ENCODE measurements at regions not wholly inside any gene's neighbourhood (a gene's known extent, or its start where the extent isn't known, plus 50 kb on each side); places are given as distances from the start of the nearest gene placed in this dataset.

DNA sequence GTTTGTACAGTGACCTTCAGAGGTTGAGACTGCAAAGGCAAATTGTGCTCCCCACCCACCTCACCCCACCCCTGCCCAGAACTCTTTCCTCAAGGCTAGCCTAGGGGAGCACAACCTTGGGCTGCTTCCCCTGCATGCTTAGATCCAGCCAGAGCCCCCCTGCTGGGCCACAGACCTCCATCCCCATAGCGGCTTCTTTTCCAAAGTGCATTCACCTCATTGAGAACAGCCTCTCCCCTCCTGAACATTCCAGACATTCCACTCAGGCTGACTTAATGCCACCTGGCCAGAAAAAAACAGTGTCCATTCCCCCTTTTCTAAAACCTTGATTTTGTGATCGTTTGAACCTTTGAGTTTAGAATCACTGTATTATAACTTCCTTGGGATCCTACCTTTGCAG is 124.4 kb upstream of the TOPAZ1 start:
- H3K4me3 ChIP-seq (ENCODE audit: low read length) = no peak overlapping the region
- TF ChIP-seq, protein P1, sequence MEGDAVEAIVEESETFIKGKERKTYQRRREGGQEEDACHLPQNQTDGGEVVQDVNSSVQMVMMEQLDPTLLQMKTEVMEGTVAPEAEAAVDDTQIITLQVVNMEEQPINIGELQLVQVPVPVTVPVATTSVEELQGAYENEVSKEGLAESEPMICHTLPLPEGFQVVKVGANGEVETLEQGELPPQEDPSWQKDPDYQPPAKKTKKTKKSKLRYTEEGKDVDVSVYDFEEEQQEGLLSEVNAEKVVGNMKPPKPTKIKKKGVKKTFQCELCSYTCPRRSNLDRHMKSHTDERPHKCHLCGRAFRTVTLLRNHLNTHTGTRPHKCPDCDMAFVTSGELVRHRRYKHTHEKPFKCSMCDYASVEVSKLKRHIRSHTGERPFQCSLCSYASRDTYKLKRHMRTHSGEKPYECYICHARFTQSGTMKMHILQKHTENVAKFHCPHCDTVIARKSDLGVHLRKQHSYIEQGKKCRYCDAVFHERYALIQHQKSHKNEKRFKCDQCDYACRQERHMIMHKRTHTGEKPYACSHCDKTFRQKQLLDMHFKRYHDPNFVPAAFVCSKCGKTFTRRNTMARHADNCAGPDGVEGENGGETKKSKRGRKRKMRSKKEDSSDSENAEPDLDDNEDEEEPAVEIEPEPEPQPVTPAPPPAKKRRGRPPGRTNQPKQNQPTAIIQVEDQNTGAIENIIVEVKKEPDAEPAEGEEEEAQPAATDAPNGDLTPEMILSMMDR (conservative IDR thresholded peaks at IDR 0.05; ENCODE audit: low read length) = no peak
- no peak for DNase-seq (ENCODE audit: low read depth)

DNA sequence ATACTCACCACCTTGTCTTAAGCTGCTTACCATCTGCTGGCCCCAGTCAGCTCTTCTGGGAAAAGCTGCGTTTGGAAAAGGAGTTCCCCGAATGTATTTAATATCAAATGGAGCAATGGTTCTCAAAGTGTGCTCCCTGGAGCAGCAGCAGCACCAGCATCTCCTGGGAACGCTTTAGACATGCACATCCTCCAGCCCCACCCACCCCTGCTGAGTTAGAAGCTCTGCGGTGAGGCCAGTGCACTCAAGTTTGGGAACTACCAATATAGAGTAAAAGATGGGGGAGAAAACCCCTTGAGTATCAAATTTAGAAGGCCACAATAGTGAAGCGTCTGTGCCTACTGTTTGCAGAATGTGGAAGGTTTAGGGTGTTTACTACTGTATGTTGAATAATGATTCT is 124.0 kb upstream of the TOPAZ1 start:
- no peak for DNase-seq (ENCODE audit: low read depth)
- no peak overlapping the region for H3K4me3 ChIP-seq (ENCODE audit: low read length)
- TF ChIP-seq, protein P1 (conservative IDR thresholded peaks at IDR 0.05; ENCODE audit: low read length) = no peak

DNA sequence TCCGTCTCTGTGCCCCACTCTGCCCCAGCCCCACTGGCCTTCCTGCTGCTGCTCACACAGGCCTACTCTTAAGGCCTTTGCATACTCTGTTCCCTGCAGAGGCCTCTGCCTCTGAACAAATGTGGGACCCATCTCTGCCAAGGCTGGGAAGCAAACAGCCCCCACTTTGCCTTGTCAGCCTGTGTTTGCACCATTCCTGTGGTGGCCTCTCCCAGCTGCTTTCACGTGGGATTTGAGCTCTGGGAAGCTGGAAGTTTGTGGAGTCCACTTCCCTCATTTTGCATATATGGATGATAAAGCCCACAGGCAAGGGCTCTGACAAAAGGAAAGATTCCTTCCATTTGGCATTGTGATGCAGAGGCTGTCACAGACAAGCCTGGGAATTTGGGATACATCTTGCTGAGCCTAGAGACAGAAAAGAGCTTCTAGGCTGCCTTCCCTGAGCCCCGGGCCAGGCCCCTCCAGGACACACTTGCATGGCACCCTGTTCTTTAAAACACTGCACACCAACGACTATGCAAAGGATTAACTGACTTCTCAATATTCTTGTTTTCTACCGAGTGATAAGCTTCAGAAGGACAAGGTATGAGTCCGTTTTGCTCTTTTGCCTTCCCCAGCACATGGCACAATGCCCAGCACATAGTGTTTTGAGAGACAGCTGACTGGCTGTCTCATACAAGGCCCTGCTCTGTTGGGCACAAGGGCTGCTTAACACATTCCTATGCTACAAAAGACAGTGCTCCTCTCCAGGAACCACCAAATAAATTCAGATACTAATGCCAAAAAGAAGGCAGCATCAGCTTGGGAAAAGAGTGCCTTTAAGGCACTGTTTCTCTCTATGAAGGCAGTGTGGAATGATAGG is 120.7 kb upstream of the TOPAZ1 start:
- TF ChIP-seq, protein P1 (conservative IDR thresholded peaks at IDR 0.05; ENCODE audit: low read length) = no peak
- peak; percentile 16 for DNase-seq (ENCODE audit: low read depth)
- H3K4me3 ChIP-seq (ENCODE audit: low read length) = no peak overlapping the region

DNA sequence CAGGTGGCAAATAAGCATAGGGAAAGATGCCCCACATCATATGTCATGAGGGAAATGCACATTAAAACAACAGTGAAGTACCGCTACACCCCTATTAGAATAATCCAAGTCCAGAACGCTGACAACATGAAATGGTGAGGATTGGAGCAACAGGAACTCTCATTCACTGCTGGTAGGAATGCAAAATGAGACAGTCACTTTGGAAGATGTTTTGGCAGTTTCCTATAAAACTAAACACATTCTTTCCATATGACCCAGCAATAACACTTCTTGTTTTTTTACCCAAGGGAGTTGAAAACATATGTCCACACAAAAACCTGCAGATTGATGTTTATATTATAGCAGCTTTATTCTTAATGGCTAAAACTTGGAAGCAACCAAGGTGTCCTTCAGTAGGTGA is 116.4 kb upstream of the TOPAZ1 start:
- H3K4me3 ChIP-seq (ENCODE audit: low read length) = no peak overlapping the region
- TF ChIP-seq, protein P1 (conservative IDR thresholded peaks at IDR 0.05; ENCODE audit: low read length) = no peak; the same call in 1 of the 2 replicates
- DNase-seq (ENCODE audit: low read depth) = peak; percentile 43

DNA sequence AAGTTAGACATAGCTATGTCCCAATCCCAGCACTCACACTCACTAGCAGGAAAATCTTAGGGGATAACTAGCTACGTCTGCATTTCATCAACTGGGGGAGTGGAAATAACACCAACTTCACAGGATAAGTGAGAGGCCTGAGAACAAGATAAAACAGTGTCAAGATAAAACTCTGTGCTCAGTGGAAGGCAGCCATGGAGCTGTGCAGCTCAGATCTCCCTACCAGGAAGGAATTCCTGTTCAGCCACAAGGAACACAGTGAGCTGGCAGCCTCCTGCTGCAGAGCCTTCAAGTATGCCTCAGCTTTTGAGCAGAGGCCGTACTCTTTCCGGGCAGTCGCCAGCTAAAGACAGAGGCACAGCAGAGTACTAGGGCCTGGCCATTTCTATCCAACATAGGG is 115.8 kb upstream of the TOPAZ1 start:
- H3K4me3 ChIP-seq (ENCODE audit: low read length) = no peak overlapping the region
- DNase-seq (ENCODE audit: low read depth) = peak; percentile 48
- TF ChIP-seq, protein P1 (conservative IDR thresholded peaks at IDR 0.05; ENCODE audit: low read length) = no peak

DNA sequence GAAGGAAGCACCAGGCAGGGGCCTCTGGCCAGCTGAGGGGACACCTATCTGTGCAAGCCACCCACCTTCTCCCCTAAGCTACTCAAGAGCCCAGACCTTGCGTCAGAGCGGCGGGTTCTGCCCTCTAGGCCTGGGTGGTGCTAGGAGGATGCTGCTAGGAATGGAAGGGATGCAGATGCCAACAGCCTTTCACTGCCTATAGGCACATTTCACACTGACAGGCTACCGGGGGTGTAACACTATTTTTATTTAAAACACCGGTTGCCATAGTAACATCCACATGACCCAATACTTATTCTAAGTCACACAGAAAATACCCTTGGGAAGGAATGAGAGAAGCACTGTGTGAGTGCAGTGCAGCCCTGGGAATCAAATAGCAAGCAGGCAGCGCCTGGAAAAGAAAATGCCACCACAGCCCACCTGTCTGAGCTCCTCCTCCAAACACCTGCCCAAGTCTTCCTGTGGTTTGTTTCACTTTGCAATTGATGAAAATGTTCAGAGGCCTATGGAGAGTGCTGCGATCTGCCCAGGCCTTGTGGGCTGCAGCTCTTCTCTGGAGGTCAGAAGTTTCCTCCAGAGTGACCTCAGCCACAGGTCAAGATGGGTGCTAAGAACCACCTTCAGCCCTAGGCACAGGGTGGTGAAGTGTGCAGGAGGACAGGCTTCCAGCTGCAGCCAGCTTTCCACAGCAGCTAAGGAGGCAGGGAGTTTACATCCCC is 113.5 kb upstream of the TOPAZ1 start:
- DNase-seq (ENCODE audit: low read depth) = no peak
- TF ChIP-seq, protein P1 (conservative IDR thresholded peaks at IDR 0.05; ENCODE audit: low read length) = no peak
- H3K4me3 ChIP-seq (ENCODE audit: low read length) = no peak overlapping the region

Measured in AG10803 (cell line).